ENCODE measurements at regions not wholly inside any gene's neighbourhood (a gene's known extent, or its start where the extent isn't known, plus 50 kb on each side); places are given as distances from the start of the nearest gene placed in this dataset.

DNA sequence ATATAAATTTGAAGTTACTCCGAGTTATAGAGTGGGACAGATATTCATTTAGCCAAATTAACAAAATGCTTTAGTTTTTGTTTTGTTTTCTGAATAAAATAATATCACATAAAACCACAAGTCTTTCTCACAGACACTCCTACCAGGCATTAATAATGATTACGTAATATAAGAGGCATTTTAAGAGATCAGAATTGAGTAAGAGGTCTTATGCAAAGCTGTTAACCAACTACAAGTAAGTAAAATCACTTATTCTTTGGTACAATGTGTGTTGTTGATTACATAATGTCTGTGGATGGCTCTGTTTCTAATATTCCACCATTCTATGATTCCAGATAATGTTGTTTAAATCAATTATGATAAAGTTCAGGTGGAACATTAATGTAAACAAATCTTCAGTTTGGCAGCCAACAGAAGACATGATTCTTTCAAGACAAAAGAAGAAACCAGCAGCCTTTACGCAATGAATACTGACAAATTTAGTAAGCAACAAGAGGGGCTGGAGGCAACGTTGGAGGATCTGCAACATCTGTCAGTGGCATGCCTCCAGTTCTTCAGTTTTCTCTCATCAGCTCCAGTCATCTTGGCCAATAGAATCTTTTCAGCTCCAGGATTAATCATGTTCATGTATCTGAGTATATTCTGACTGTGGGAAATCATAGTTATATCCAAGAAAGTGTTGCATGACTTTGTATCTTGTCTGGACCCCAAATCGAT, 403.8 kb downstream of the SLITRK5 start:
- TF ChIP-seq, protein P1, sequence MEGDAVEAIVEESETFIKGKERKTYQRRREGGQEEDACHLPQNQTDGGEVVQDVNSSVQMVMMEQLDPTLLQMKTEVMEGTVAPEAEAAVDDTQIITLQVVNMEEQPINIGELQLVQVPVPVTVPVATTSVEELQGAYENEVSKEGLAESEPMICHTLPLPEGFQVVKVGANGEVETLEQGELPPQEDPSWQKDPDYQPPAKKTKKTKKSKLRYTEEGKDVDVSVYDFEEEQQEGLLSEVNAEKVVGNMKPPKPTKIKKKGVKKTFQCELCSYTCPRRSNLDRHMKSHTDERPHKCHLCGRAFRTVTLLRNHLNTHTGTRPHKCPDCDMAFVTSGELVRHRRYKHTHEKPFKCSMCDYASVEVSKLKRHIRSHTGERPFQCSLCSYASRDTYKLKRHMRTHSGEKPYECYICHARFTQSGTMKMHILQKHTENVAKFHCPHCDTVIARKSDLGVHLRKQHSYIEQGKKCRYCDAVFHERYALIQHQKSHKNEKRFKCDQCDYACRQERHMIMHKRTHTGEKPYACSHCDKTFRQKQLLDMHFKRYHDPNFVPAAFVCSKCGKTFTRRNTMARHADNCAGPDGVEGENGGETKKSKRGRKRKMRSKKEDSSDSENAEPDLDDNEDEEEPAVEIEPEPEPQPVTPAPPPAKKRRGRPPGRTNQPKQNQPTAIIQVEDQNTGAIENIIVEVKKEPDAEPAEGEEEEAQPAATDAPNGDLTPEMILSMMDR (IDR thresholded peaks at IDR 0.05; ENCODE audit: insufficient read depth, low read length, poor library complexity, severe bottlenecking): no peak
- no peak for TF ChIP-seq EZH2phosphoT487 (conservative IDR thresholded peaks at IDR 0.05; ENCODE audit: low read length)
